Esophagus squamous epithelium (tissue), 5 donors: ENCODE measurements at regions not wholly inside any gene's neighbourhood (a gene's known extent, or its start where the extent isn't known, plus 50 kb on each side); places are given as distances from the start of the nearest gene placed in this dataset.

Experiments used
- DNase-seq: peaks from one replicate; lab custom pipeline; 2025; lab: John Stamatoyannopoulos, UW
- H3K27ac ChIP-seq, 4 donors: fragments of 200-600 bp; sonication (generic); one replicate each; pipeline ENCODE4 v1.5.1; 2016 to 2019; ENCODE audit warnings: mild to moderate bottlenecking in 1 of 4
- H3K27me3 ChIP-seq, 4 donors: fragments of 200-600 bp; sonication (generic); 1 replicate in 3 of 4; 2 replicates in 1 of 4; pipeline versions ENCODE4 v1.5.1 to v1.6.0; 2017 to 2021; ENCODE audit warnings: antibody characterized with exemption in 1 of 4
- H3K36me3 ChIP-seq, 3 donors: fragments of 200-600 bp; sonication (generic); one replicate each; pipeline ENCODE4 v1.5.1; 2016 to 2019
- H3K4me1 ChIP-seq, 3 donors: fragments of 200-600 bp; sonication (generic); one replicate each; pipeline ENCODE4 v1.5.1; 2017 to 2019
- H3K4me3 ChIP-seq, 4 donors: fragments of 200-600 bp; sonication (generic); 1 replicate in 3 of 4; 2 replicates in 1 of 4; pipeline ENCODE4 v1.5.1; 2016 to 2019; ENCODE audit warnings: mild to moderate bottlenecking in 2 of 4, moderate library complexity in 1 of 4
- H3K9me3 ChIP-seq, 3 donors: fragments of 200-600 bp; sonication (generic); one replicate each; pipeline ENCODE4 v1.5.1; 2016 to 2019
- POLR2A ChIP-seq, 4 donors: fragments of 450-650 bp; IDR thresholded peaks; one replicate each; pipeline ENCODE4 v1.6.1; 2017; ENCODE audit warnings: antibody characterized with exemption in 4 of 4, mild to moderate bottlenecking in 4 of 4, moderate library complexity in 3 of 4
- WGBS, 2 donors: methylation state at CpG; one replicate each; pipeline ENCODE4 v1.1.5; 2018; 5-methylcytosine and 5-hydroxymethylcytosine counted together
- intact Hi-C: fragments of 100-400 bp; cut with DNase I; formaldehyde crosslinking; loops from one replicate; pipeline ENCODE4 v1.15.0; 2022
- TF ChIP-seq, protein P1 (sequence below), 6 experiments: fragments of 450-650 bp in 4 of 6; fragments of 200-600 bp in 2 of 6; sonication (generic) in 2 of 6; IDR thresholded peaks; one replicate each; pipeline ENCODE4 v1.5.1; 2016 to 2019; ENCODE audit warnings: antibody characterized with exemption in 6 of 6, mild to moderate bottlenecking in 4 of 6, moderate library complexity in 4 of 6
- donor health status: DM: yes; HTN: yes; CAD: no.

DNA sequence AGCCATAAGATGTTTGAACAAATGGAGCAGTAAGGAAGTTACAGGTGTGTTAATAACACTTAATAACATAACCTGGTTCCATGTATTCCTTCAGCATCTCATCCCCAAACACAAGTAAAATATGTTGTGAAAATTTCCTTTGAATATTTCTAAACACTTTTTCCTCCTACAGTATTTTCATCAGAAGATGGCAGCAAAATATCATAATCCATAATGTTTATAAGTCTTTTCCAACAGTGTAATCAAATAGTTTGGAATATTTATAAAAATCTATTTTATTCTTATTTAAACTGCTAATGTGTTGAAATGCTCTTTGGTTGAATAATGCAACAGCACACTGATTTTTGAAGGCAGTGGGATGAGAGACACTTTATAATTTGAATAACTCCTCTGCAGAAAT is 1020.5 kb downstream of the OTOL1 start:
- no peaks in the 10 kb centered on the region for H3K4me1 ChIP-seq
- intact Hi-C loops: no loop called here
- H3K27ac ChIP-seq: no peak overlapping the region
- TF ChIP-seq POLR2A (IDR thresholded peaks at IDR 0.05): no peak
- TF ChIP-seq, protein P1, sequence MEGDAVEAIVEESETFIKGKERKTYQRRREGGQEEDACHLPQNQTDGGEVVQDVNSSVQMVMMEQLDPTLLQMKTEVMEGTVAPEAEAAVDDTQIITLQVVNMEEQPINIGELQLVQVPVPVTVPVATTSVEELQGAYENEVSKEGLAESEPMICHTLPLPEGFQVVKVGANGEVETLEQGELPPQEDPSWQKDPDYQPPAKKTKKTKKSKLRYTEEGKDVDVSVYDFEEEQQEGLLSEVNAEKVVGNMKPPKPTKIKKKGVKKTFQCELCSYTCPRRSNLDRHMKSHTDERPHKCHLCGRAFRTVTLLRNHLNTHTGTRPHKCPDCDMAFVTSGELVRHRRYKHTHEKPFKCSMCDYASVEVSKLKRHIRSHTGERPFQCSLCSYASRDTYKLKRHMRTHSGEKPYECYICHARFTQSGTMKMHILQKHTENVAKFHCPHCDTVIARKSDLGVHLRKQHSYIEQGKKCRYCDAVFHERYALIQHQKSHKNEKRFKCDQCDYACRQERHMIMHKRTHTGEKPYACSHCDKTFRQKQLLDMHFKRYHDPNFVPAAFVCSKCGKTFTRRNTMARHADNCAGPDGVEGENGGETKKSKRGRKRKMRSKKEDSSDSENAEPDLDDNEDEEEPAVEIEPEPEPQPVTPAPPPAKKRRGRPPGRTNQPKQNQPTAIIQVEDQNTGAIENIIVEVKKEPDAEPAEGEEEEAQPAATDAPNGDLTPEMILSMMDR (IDR thresholded peaks at IDR 0.05): no peak
- no peaks in the 10 kb centered on the region for H3K36me3 ChIP-seq
- no peak for DNase-seq
- no peaks in the 10 kb centered on the region for H3K27me3 ChIP-seq
- no peak overlapping the region for H3K4me3 ChIP-seq
- no peaks in the 10 kb centered on the region for H3K9me3 ChIP-seq

DNA sequence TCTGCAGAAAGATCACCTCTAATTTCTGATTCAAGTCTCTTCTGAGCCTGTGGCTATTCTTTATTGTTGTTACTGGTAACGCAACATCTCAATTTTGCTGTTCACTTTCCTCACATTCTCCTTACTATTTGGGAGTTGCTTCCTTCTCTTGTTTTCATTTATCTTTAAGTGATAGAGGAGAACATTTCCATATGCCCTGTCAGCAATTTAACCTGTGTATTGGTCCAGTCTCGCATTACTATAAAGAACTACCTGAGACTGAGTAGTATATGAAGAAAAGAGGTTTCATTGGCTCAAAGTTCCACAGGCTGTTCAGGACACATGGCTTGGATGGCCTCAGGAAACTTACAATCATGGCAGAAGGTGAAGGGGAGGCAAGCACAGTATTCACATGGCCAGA is 1025.1 kb downstream of the OTOL1 start:
- Histone ChIP-seq H3K36me3 (no peaks in the 10 kb centered on the region), H3K9me3 (no peaks in the 10 kb centered on the region), H3K27ac (no peak overlapping the region), H3K4me1 (no peaks in the 10 kb centered on the region), H3K27me3 (no peaks in the 10 kb centered on the region), H3K4me3 (no peak overlapping the region)
- intact Hi-C loops: no loop called here
- WGBS, 2 donors: 78 to 89% methylated on average over 2 of the region's 2 CpGs
- DNase-seq: no peak
- TF ChIP-seq POLR2A (IDR thresholded peaks at IDR 0.05): no peak
- TF ChIP-seq, protein P1 (IDR thresholded peaks at IDR 0.05): no peak

DNA sequence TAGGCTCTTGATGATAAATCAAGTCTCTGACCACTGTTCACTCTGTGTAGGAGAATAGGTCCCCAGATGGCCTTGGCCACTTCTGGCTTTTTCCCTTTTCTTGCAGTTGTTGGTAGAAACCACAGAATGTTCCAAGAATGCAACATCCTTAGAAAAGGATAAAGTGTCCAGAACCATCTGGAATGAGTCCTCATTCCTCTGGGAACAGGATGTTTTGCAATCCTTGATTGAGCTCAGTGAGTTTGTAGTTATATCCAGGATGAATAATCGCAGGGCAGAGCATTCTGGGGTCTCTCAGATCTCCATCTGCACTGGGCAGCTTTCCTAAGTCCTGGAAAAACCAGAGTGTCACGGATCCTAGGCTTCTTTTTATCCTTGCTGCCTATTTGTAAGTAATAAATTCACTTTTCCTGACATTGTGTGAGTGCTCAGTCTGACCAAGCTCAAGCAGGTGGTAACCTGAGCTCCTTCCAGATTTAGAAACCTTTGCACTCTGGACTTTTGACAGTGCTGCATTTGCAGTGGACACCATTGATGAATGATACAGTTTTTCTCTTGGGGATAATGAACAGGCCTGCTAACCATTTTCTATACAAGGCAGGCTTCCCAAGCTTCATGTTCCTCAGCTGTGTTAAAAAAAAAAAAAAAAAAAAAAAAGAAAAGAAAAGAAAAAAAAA is 1028.6 kb downstream of the OTOL1 start:
- Histone ChIP-seq H3K27me3 (no peaks in the 10 kb centered on the region), H3K4me3 (no peak overlapping the region), H3K36me3 (no peaks in the 10 kb centered on the region), H3K4me1 (no peaks in the 10 kb centered on the region), H3K9me3 (no peaks in the 10 kb centered on the region), H3K27ac (peak overlapping the region in 1 of 4 donors; percentile 1)
- intact Hi-C loops: no loop called here
- WGBS, 2 donors: 6 to 21% methylated on average over 2 of the region's 2 CpGs
- TF ChIP-seq POLR2A (IDR thresholded peaks at IDR 0.05): no peak
- TF ChIP-seq, protein P1 (IDR thresholded peaks at IDR 0.05): no peak
- no peak for DNase-seq

DNA sequence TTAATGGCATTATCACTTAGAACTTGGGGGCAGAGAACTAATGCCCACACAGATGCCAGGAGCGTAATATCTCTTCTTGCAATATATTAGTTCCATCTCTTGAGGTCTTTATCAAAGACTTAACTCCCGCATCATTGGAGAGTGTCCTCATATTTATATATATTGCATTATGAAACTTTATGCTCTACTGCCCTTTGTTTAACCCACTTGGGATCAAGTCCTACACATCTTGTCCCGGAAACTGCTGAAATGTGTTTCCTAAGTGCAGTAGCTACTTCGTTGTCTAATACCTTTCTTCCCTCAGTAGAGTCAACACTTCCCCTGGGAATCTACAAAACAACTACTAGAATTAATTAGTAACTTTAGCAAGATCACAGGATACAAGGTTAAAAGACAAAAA is 1029.2 kb downstream of the OTOL1 start:
- no peak for DNase-seq
- no peaks in the 10 kb centered on the region for H3K4me1 ChIP-seq
- 58 to 80% methylated on average over 4 of the region's 4 CpGs for WGBS, 2 donors
- H3K36me3 ChIP-seq: no peaks in the 10 kb centered on the region
- TF ChIP-seq, protein P1 (IDR thresholded peaks at IDR 0.05): no peak
- TF ChIP-seq POLR2A (IDR thresholded peaks at IDR 0.05): no peak
- no peak overlapping the region for H3K4me3 ChIP-seq
- H3K27me3 ChIP-seq: no peaks in the 10 kb centered on the region
- no peak overlapping the region for H3K27ac ChIP-seq
- H3K9me3 ChIP-seq: no peaks in the 10 kb centered on the region
- intact Hi-C loops: no loop called here

DNA sequence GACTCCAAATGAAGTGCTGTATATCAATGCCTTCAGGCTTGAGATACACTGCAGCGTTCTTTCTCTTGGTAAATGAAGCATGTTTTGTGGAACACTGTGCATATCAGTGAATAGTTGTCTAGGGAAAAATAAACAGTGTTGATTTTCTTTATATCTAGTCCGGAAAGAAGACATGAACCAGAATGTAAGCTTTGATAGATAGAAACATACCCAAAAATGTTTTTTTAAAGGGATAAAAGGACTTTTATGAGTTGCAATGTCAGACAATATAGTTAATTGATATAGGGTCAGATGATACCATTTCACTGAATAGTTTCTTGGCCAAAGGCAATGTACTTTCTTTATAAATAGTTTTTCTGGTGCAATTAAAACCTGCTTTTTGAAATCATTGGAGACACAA is 1037.8 kb downstream of the OTOL1 start:
- Histone ChIP-seq H3K36me3 (no peaks in the 10 kb centered on the region), H3K4me1 (no peaks in the 10 kb centered on the region), H3K27me3 (no peaks in the 10 kb centered on the region), H3K9me3 (no peaks in the 10 kb centered on the region), H3K27ac (no peak overlapping the region), H3K4me3 (no peak overlapping the region)
- no peak for DNase-seq
- 31 to 38% methylated on average over 2 of the region's 2 CpGs for WGBS, 2 donors
- intact Hi-C loops: no loop called here
- TF ChIP-seq POLR2A (IDR thresholded peaks at IDR 0.05): no peak
- TF ChIP-seq, protein P1 (IDR thresholded peaks at IDR 0.05): no peak
